HepG2 (cell line): ENCODE measurements at regions not wholly inside any gene's neighbourhood (a gene's known extent, or its start where the extent isn't known, plus 50 kb on each side); places are given as distances from the start of the nearest gene placed in this dataset.

Experiments
- ATAC-seq: fragments of 200-7000 bp; cut with Tn5 transposase; 3 replicates; pipeline ENCODE4 v1.9.1; 2020; ENCODE audit warnings: mild to moderate bottlenecking, moderate library complexity
- BruUV-seq: library from RNA; stranded (reverse); fragments of 400-500 nt; replicated peaks from 2 replicates; lab custom pipeline; 2021; lab: Mats Ljungman, UMichigan
- CTCF ChIA-PET: fragments of 300-600 bp; formaldehyde crosslinking; extraction: SDS; loops from one replicate; lab custom pipeline; 2021; ENCODE audit warnings: low total read pairs, inconsistent platforms, low intra/inter-chr PET ratio; lab: Yijun Ruan, JAX
- POLR2A ChIA-PET: fragments of 350-600 bp; sonication (Branson Sonifier 250); formaldehyde crosslinking; loops from one replicate; lab custom pipeline; 2020; ENCODE audit warnings: antibody characterized with exemption, inconsistent platforms; lab: Yijun Ruan, JAX
- DNase-seq: peaks from one replicate; pipeline ENCODE4 v3.0.0-alpha.2; 2015; ENCODE audit warnings: low spot score
- FAIRE-seq: peaks from 3 replicates; lab custom pipeline; 2011; peaks lifted over from hg19 to GRCh38; lab: Jason Lieb, UNC
- H2AFZ ChIP-seq: one replicate; pipeline ENCODE4 v1.6.1; 2011; ENCODE audit warnings: low read length, inconsistent platforms
- H3K27ac ChIP-seq: fragments of 300-600 bp; 3 replicates; pipeline ENCODE4 v1.8.0; 2011; ENCODE audit warnings: mixed run types, mild to moderate bottlenecking, mixed read lengths, low read length, inconsistent platforms; ENCODE audit not compliant: insufficient read depth; ENCODE audit errors: extremely low read length
- H3K27me3 ChIP-seq, 2 experiments: fragments of 200-600 bp in 1 of 2; 2 replicates in 1 of 2; 3 replicates in 1 of 2; pipeline versions ENCODE4 v1.6.0 to v1.8.0; 2011; ENCODE audit warnings: low read length in 2 of 2, mild to moderate bottlenecking in 2 of 2, moderate library complexity in 2 of 2, inconsistent platforms in 1 of 2; ENCODE audit not compliant: insufficient read depth in 2 of 2, control insufficient read depth in 1 of 2
- H3K36me3 ChIP-seq, 2 experiments: fragments of 200-600 bp in 1 of 2; replicated peaks in 1 of 2; 2 replicates in 1 of 2; 3 replicates in 1 of 2; pipeline versions ENCODE4 v1.5.1 to v1.8.0; 2011; ENCODE audit warnings: low read length in 2 of 2, inconsistent platforms in 1 of 2; ENCODE audit not compliant: insufficient read depth in 2 of 2, control insufficient read depth in 1 of 2
- H3K4me1 ChIP-seq: 2 replicates; pipeline ENCODE4 v1.5.1; 2012; ENCODE audit warnings: low read length, inconsistent platforms; ENCODE audit not compliant: insufficient read depth
- H3K4me2 ChIP-seq: 2 replicates; pipeline ENCODE4 v1.6.0; 2011; ENCODE audit warnings: low read depth, low read length, inconsistent platforms
- H3K4me3 ChIP-seq, 3 experiments: fragments of 200-600 bp in 1 of 3; sonication (generic), shearing (Covaris generic) in 1 of 3; replicated peaks in 1 of 3; 2 replicates each; pipeline ENCODE4 v1.5.1; 2011 to 2016; ENCODE audit warnings: low read length in 3 of 3, inconsistent platforms in 2 of 3, low read depth in 2 of 3, mild to moderate bottlenecking in 2 of 3, control low read depth in 1 of 3, mixed read lengths in 1 of 3; ENCODE audit not compliant: insufficient read depth in 1 of 3
- H3K79me2 ChIP-seq: one replicate; pipeline ENCODE4 v1.6.1; 2011; ENCODE audit warnings: low read length, inconsistent platforms; ENCODE audit not compliant: insufficient read depth
- H3K9ac ChIP-seq: 2 replicates; pipeline ENCODE4 v1.6.0; 2011; ENCODE audit warnings: mild to moderate bottlenecking, low read depth, low read length, inconsistent platforms; ENCODE audit not compliant: insufficient read depth
- H3K9me3 ChIP-seq: 2 replicates; pipeline ENCODE4 v1.5.1; 2012; ENCODE audit warnings: mild to moderate bottlenecking, low read length
- H4K20me1 ChIP-seq: 2 replicates; pipeline ENCODE4 v1.6.0; 2011; ENCODE audit warnings: inconsistent platforms, mild to moderate bottlenecking, low read length, moderate library complexity; ENCODE audit not compliant: insufficient read depth
- CREBL2 ChIP-seq: sonication (generic); formaldehyde crosslinking; IDR thresholded peaks from 2 replicates; pipeline ENCODE4 v1.8.1; 2023; ENCODE audit warnings: missing genetic modification reagents, mild to moderate bottlenecking, borderline replicate concordance
- KLF12 ChIP-seq: sonication (generic); formaldehyde crosslinking; IDR thresholded peaks from 2 replicates; pipeline ENCODE4 v1.4.0; 2020; ENCODE audit warnings: missing genetic modification reagents, borderline replicate concordance
- PCBP1 ChIP-seq: fragments of 200-400 bp; formaldehyde crosslinking; IDR thresholded peaks from 2 replicates; pipeline ENCODE4 v1.6.1; 2017; ENCODE audit warnings: mild to moderate bottlenecking, low read depth, low read length, borderline replicate concordance
- ZFP62 ChIP-seq: sonication (generic); formaldehyde crosslinking; IDR thresholded peaks from 2 replicates; pipeline ENCODE4 v1.4.0; 2020; ENCODE audit warnings: missing genetic modification reagents
- ZNF331 ChIP-seq: sonication (generic); formaldehyde crosslinking; IDR thresholded peaks from 2 replicates; pipeline ENCODE4 v1.4.0; 2020; ENCODE audit warnings: missing genetic modification reagents
- ZNF556 ChIP-seq: sonication (generic); formaldehyde crosslinking; IDR thresholded peaks from 2 replicates; pipeline ENCODE4 v1.4.0; 2020; ENCODE audit warnings: mild to moderate bottlenecking, missing genetic modification reagents, borderline replicate concordance
- ZNF563 ChIP-seq: sonication (generic); formaldehyde crosslinking; IDR thresholded peaks from 2 replicates; pipeline ENCODE4 v1.8.0; 2022; ENCODE audit warnings: mild to moderate bottlenecking, moderate library complexity, missing genetic modification reagents
- ZNF775 ChIP-seq: sonication (generic); formaldehyde crosslinking; IDR thresholded peaks from 2 replicates; pipeline ENCODE4 v1.4.0; 2020; ENCODE audit warnings: missing genetic modification reagents, mild to moderate bottlenecking, moderate library complexity, borderline replicate concordance
- ZSCAN30 ChIP-seq: sonication (generic); formaldehyde crosslinking; IDR thresholded peaks from 2 replicates; pipeline ENCODE4 v1.5.0; 2020; ENCODE audit warnings: mild to moderate bottlenecking, missing genetic modification reagents
- WGBS: methylation state at CpG from one replicate; pipeline ENCODE4 v1.1.6; 2017; ENCODE audit warnings: low lambda C conversion rate; 5-methylcytosine and 5-hydroxymethylcytosine counted together
- in situ Hi-C: cut with HindIII; loops from 2 replicates; pipeline ENCODE4 v1.10.0; 2017; ENCODE audit warnings: low pct_unique_long_range_greater_than_20kb; ENCODE audit not compliant: extremely low pct_ligation_motif_present
- intact Hi-C: fragments of 100-400 bp; cut with micrococcal nuclease; formaldehyde crosslinking; loops from one replicate; pipeline ENCODE4 v1.10.0; 2022; ENCODE audit not compliant: unreplicated experiment
- TF ChIP-seq, protein P1 (sequence below): sonication (generic); formaldehyde crosslinking; IDR thresholded peaks from 2 replicates; pipeline ENCODE4 v1.5.0; 2020; ENCODE audit warnings: mild to moderate bottlenecking, low read depth, missing genetic modification reagents, borderline replicate concordance
- TF ChIP-seq, protein P2 (sequence below): sonication (generic); formaldehyde crosslinking; IDR thresholded peaks from 2 replicates; pipeline ENCODE4 v1.5.1; 2020; ENCODE audit warnings: mild to moderate bottlenecking, missing genetic modification reagents

- Histone ChIP-seq H2AFZ (no peak overlapping the region), H3K4me2 (no peak overlapping the region), H3K4me1 (no peaks in the 10 kb centered on the region), H3K79me2 (peaks cover 3% of the 10 kb centered on the region), H4K20me1 (no peaks in the 10 kb centered on the region), H3K9me3 (no peaks in the 10 kb centered on the region), H3K36me3 (no peaks in the 10 kb centered on the region), H3K4me3 (no peak overlapping the region)
- in situ Hi-C loops, result no loop called here
- no TSS peak for BruUV-seq
- 48% methylated on average over 1 of the region's 1 CpG for WGBS
- CTCF ChIA-PET, result no interaction called here
- FAIRE-seq (no peak), ATAC-seq (no peak)
- TF ChIP-seq, protein P1, sequence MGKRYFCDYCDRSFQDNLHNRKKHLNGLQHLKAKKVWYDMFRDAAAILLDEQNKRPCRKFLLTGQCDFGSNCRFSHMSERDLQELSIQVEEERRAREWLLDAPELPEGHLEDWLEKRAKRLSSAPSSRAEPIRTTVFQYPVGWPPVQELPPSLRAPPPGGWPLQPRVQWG (CRISPR knock-in tag), result no peak
- no peak for TF ChIP-seq CREBL2 (CRISPR knock-in tag)
- no peak for TF ChIP-seq ZFP62 (CRISPR knock-in tag)
- TF ChIP-seq ZNF331 (CRISPR knock-in tag), result no peak
- TF ChIP-seq ZNF556 (CRISPR knock-in tag), result no peak
- TF ChIP-seq ZNF563 (CRISPR knock-in tag), result no peak
- TF ChIP-seq ZSCAN30 (CRISPR knock-in tag), result no peak
- no peak for TF ChIP-seq ZNF775 (CRISPR knock-in tag)
- no peak for TF ChIP-seq KLF12 (CRISPR knock-in tag)
- TF ChIP-seq, protein P2, sequence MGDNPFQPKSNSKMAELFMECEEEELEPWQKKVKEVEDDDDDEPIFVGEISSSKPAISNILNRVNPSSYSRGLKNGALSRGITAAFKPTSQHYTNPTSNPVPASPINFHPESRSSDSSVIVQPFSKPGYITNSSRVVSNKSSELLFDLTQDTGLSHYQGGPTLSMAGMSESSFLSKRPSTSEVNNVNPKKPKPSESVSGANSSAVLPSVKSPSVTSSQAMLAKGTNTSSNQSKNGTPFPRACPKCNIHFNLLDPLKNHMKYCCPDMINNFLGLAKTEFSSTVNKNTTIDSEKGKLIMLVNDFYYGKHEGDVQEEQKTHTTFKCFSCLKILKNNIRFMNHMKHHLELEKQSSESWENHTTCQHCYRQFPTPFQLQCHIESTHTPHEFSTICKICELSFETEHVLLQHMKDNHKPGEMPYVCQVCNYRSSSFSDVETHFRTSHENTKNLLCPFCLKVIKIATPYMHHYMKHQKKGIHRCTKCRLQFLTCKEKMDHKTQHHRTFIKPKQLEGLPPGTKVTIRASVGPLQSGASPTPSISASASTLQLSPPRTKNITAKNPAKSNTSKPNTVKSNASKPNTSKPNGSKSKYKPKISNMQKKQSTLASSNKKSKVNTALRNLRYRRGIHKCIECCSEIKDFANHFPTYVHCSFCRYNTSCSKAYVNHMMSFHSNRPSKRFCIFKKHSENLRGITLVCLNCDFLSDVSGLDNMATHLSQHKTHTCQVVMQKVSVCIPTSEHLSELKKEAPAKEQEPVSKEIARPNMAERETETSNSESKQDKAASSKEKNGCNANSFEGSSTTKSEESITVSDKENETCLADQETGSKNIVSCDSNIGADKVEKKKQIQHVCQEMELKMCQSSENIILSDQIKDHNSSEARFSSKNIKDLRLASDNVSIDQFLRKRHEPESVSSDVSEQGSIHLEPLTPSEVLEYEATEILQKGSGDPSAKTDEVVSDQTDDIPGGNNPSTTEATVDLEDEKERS, result no peak
- TF ChIP-seq PCBP1, result no peak
- TF ChIP-seq, all 625 proteins: peak for 0
- Histone ChIP-seq H3K27me3 (no peaks in the 10 kb centered on the region), H3K27ac (no peak overlapping the region), H3K9ac (no peak overlapping the region)
- no peak for DNase-seq
- POLR2A ChIA-PET, result no interaction called here
- intact Hi-C loops, result no loop called here
These were observed 629.4 kb upstream of the FRG1 start for GRCh38 chr4:189311251-189311650.
